ENCODE measurements at regions not wholly inside any gene's neighbourhood (a gene's known extent, or its start where the extent isn't known, plus 50 kb on each side); places are given as distances from the start of the nearest gene placed in this dataset.

DNA sequence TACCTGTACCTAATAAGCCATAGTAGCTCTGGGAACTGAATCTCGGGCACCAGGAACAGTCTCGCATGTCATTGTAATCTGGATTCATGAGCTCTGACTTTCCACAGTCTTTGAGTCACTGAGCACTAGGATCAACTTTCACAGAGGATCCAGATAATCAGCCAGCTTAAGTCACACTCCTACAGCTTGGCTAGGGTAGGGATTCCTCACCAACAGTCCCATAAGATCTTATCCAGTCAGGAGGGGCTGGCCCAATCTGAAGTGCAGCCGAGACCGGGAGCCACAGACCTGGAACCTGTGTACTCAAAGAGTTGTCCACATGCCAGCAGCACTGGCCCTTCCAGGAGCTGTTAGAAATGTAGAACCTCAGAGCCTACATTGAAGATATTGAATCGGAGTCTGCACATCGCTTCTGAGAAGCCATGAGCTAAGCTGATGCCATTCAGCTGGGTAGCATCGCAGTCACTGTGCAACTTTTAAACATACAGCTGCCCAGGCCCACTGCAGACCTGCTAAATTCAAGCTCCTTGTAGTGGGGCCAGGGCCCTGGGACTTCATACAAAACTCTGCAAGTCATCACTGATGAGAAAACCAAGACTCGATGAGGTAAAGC is 538.8 kb upstream of the B3GAT1 start:
- TF ChIP-seq, protein P1, sequence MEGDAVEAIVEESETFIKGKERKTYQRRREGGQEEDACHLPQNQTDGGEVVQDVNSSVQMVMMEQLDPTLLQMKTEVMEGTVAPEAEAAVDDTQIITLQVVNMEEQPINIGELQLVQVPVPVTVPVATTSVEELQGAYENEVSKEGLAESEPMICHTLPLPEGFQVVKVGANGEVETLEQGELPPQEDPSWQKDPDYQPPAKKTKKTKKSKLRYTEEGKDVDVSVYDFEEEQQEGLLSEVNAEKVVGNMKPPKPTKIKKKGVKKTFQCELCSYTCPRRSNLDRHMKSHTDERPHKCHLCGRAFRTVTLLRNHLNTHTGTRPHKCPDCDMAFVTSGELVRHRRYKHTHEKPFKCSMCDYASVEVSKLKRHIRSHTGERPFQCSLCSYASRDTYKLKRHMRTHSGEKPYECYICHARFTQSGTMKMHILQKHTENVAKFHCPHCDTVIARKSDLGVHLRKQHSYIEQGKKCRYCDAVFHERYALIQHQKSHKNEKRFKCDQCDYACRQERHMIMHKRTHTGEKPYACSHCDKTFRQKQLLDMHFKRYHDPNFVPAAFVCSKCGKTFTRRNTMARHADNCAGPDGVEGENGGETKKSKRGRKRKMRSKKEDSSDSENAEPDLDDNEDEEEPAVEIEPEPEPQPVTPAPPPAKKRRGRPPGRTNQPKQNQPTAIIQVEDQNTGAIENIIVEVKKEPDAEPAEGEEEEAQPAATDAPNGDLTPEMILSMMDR (IDR thresholded peaks at IDR 0.05): no peak
- no peak for TF ChIP-seq POLR2A (IDR thresholded peaks at IDR 0.05)
